Tibial nerve (tissue), 4 donors: ENCODE measurements at regions not wholly inside any gene's neighbourhood (a gene's known extent, or its start where the extent isn't known, plus 50 kb on each side); places are given as distances from the start of the nearest gene placed in this dataset.

ENCODE experiments used
- EP300 ChIP-seq, 2 donors: sonication (generic); formaldehyde crosslinking; IDR thresholded peaks; one replicate each; pipeline ENCODE4 v1.6.1; 2017; ENCODE audit warnings: antibody characterized with exemption in 2 of 2, mild to moderate bottlenecking in 1 of 2
- TF ChIP-seq, protein P1 (sequence below), 5 experiments: fragments of 200-600 bp in 3 of 5; fragments of 450-650 bp in 2 of 5; sonication (generic) in 3 of 5; IDR thresholded peaks; one replicate each; pipeline ENCODE4 v1.5.1; 2016 to 2019; ENCODE audit warnings: antibody characterized with exemption in 5 of 5, mild to moderate bottlenecking in 3 of 5, moderate library complexity in 2 of 5

DNA sequence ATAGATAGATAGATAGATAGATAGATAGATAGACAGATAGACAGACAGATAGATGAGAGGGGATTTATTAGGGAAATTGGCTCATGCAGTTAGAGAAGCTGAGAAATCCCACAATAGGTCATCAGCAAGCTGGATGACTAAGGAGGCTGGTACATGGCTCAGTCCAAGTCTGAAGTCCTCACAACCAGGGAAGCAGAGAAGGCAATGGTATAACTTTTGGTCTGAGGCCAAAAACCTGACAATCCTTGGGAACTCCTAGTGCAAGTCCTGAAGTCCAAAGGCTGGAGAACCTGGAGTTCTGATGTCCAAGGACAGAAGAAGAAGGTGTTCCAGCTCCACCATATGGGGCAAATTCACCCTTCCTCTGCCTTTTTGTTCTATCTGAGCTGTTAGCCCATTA lies 517.6 kb upstream of the ATP2B1 start:
- TF ChIP-seq EP300 (IDR thresholded peaks at IDR 0.05): no peak
- TF ChIP-seq, protein P1, sequence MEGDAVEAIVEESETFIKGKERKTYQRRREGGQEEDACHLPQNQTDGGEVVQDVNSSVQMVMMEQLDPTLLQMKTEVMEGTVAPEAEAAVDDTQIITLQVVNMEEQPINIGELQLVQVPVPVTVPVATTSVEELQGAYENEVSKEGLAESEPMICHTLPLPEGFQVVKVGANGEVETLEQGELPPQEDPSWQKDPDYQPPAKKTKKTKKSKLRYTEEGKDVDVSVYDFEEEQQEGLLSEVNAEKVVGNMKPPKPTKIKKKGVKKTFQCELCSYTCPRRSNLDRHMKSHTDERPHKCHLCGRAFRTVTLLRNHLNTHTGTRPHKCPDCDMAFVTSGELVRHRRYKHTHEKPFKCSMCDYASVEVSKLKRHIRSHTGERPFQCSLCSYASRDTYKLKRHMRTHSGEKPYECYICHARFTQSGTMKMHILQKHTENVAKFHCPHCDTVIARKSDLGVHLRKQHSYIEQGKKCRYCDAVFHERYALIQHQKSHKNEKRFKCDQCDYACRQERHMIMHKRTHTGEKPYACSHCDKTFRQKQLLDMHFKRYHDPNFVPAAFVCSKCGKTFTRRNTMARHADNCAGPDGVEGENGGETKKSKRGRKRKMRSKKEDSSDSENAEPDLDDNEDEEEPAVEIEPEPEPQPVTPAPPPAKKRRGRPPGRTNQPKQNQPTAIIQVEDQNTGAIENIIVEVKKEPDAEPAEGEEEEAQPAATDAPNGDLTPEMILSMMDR (IDR thresholded peaks at IDR 0.05): no peak
